DMS 273 (cell line): ENCODE measurements at regions not wholly inside any gene's neighbourhood (a gene's known extent, or its start where the extent isn't known, plus 50 kb on each side); places are given as distances from the start of the nearest gene placed in this dataset.
"Not testable (repeated sequence)": the region's sequence is repeated elsewhere in the genome, so short reads cannot be mapped to it uniquely, and the experiment has no call there.

ENCODE experiments used
- DNase-seq: peaks from one replicate; lab custom pipeline; 2025; ENCODE audit not compliant: unreplicated experiment; lab: John Stamatoyannopoulos, UW

DNA sequence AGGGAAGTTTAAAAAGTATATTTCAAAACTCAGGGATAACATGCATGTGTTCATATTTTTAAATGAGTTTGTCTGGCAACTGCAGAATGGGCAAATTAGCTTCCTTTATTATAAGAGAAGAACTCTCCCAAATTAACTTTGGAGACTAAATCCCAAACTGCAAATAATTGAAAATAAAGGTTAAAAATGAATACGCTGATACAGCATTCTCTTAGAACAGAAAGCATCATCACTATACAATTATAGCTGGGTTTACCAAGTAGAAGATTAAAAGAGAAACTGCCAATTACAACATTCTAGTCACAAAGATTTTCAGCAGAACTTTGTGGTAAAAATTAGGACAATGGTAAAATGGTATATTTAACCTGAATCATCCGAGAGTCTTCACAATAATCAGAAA is 73.3 kb downstream of the OLFM4 start:
- no peak for DNase-seq

DNA sequence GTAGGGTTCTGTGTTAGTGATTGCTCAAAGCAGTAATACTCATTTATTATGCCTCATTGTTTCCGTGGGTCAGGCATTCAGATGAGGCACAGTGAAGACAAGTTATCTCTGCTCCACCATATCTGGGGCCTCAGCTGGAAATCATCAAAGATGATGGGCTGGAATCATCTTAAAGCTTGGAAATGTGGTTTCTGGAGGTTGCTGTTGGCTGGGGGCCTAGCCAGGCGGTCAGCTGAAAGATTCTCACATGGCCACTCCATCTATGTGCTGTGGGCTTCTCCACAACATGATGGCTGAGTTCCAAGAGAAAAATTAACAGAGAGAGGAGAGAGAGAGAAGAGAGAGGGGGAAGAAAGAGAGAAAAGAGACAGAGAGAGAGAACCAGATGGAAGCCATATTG is 75.5 kb downstream of the OLFM4 start:
- no peak for DNase-seq

GRCh38 chr13:53105477-53105876 is 76.9 kb downstream of the OLFM4 start:
- DNase-seq = no peak

GRCh38 chr13:53105890-53106289 is 77.3 kb downstream of the OLFM4 start:
- DNase-seq = no peak

DNA sequence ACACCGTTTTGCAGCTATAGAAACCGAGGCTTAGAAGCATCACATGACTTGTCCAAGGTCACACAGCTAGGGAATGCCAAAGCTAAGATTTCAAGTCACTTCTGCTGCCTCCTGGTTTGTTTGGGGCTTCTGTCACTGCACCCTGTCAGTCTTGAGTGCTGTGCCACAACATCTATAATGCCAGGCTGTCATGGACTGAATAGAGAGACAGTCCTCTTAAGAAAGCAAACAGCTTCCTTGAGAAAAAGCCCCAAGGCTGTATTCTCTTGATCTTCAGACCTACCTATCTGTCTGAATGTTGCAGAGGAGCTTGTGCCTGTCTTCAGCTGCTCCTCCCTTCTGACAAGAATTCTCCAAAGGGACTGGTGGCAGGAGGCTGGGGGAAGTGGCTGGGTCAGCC is 81.6 kb downstream of the OLFM4 start:
- DNase-seq = no peak

DNA sequence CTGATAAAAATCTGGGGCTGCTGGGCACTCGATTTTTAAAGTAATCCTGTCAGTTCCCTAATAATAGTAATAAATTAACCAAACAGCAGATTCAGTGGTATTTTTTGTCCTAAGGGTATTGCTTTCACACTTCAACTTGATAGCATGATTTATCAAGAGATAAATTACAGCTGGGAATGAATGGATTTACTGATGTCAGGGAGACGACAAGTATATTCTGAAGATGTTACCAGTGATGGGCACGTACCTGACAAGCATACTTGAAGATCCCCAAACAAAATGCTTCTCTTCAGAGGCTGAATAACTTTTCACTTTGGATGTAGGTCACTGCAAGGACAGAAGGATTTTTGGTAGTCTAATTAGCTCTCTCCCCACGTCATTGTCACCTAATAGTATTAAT is 82.0 kb downstream of the OLFM4 start:
- DNase-seq = no peak

DNA sequence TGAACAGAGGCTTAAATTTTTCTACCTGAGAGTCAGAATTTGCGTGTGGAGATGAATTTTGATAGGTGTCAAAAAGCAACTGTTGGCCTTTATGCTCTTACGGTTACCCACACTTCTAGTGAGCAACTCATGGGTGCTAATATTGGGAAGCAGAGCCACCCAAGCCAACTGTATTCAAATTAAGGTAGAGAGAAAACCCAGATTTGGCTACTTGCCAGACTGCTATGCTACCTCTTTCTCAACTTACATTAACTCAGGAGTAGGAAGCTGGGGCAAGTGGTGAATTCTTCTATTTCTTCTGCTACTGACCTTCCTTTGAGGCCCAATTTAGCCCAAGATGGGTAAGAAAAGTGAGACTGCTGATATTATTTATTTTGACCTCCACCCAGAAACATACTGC is 83.9 kb downstream of the OLFM4 start:
- peak; percentile 39 for DNase-seq

DNA sequence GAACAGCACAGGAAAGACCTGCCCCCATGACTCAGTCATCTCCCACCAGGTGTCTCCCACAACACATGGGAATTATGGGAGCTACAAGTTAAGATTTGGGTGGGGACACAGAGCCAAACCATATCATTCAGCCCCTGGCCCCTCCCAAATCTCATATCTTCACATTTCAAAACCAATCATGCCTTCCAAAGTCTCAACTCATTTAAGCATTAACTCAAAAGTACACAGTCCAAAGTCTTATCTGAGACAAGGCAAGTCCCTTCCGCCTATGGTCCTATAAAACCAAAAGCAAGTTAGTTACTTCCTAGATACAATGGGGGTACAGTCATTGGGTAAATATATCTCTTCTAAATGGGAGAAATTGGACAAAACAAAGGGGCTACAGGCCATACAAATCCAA is 88.4 kb downstream of the OLFM4 start:
- not testable (repeated sequence) for DNase-seq

DNA sequence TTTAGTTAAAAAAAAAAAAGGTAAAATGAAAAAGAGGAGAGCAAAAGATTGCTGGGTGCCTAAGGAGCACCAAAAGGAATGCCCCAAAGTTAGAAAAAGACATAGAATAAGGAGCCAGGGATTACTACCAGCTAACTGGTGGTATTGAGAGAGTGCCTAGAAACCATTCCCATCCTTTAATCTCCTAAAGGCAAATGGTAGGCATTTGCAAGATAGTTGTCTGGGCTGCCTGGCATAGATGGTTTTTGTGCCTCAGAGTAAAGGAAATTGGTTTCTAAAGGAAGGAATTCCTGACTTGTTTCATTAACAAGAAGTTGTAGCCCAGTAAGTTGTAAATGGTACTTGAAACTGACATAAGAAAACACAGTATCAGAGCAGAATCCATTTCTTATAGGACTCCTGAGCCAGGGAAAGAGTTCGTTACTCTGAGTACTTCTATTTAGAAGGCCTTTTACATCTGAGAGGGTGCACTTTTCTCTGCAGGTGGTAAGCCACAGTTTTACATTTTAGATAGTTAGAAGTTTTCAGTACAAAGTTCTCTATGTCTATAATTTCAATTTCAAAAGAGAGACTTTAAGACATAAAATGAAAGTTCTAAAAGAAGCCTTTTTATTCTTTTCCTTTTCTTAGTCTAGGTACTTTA is 92.6 kb downstream of the OLFM4 start:
- DNase-seq = no peak

- DNase-seq = no peak
These were observed 93.3 kb downstream of the OLFM4 start for GRCh38 chr13:53121919-53122318.

DNA sequence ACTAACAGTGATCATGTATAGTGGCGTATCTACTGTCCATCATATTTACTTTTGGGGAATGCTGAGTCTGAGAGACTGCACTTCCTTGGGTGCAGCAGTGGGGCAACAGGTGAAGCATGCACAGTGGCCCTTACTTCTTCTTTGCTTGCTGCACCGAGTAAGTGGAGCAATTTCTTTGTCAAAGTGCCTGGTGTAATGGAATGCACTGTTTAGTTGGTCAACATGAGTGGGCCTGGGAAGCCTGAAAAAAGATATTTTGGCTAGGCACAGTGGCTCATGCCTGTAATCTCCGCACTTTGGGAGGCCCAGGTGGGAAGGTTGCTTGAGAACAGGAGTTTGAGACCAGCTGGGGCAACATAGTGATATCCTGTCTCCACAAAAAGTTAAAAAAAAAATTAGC is 94.9 kb downstream of the OLFM4 start:
- DNase-seq = no peak

- peak; percentile 20 for DNase-seq
These were observed 96.0 kb downstream of the OLFM4 start for GRCh38 chr13:53124623-53125022.

- DNase-seq = no peak
These were observed 98.2 kb downstream of the OLFM4 start for GRCh38 chr13:53126841-53127245.

- DNase-seq = no peak
These were observed 98.8 kb downstream of the OLFM4 start for GRCh38 chr13:53127373-53127772.

GRCh38 chr13:53129864-53130393 is 101.3 kb downstream of the OLFM4 start:
- no peak for DNase-seq

- peak; percentile 69 for DNase-seq
These were observed 102.7 kb downstream of the OLFM4 start for GRCh38 chr13:53131361-53131760.

- no peak for DNase-seq
These were observed 106.7 kb downstream of the OLFM4 start for GRCh38 chr13:53135301-53135700.

DNA sequence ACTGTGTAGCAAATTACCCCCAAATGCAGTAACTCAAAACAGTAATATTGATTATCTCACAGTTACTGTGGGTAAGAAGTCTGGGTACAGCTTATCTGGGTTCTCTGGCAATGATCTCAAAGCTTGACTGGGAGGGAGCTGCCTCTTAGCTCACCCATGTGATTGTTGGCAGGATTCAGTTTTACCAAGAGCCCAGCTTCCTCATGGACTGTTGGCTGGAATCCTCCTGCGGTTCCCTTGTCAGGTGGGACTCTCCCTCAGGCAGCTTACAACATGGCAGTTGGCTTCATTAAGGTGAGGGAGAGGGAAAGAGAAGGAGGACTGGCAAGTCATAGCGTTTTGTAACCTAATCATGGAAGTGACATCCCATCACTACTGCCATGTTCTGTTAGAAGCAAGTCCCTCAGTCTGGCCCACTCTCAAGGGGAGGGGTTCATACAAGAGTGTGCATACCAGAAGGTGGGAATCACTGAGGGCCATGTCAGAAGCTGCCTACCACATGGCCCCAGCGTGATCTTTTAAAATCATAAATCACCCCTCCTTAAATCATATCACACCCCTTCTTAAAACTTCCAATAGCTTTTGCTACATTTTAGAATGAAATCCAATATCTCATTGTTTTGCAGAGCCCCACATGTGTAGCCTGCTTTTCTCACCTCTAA is 108.1 kb downstream of the OLFM4 start:
- peak; percentile 18 for DNase-seq

DNA sequence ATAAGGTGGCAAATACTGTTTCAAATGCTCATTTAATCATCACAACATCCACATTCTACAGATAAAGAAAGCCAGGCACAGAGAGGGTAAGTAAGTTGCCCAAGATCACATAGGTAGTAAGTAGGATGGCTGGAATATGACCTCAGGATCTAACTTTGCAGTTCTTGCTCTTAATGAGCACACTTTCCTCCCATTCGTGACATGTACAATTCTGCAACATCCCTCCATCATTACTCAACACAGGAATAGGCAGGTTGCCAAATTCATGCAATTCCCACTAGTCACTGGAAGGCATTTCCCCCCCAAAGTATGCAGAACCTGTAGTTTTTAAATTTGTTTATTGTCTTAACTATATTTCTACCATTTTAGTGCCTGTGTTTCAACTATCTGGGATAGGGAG is 109.2 kb downstream of the OLFM4 start:
- DNase-seq = peak; percentile 57

DNA sequence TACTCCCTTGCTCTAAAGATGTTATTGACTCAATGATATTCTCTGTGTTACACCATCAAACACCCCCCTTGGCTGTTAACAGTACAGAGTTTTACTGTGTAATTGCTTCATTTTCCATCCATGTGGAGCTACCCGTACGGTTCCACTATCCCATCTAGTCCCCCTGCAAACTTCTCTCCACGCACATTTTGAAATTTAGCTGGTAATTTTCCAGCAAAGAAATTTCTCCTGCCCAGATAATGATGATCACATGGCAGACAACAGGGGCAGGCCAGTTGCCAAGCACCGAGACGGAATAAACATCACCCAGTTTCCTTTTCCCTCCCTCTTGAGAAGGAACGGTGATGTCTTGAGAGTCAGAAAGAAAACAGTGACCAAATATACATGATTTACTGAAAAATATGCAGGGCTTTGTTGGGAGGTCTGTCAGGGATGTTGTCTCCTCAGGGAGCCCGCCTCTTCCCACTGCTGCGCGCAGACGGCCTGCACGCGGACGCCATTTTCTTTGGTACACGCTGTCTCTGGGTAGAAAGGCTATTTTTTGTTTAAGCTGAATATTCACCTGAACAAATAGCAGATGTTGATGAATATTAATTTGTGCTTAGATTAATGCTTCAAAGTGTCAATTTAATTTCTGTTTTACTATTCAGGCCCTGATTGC is 109.9 kb downstream of the OLFM4 start:
- DNase-seq = peak; percentile 52

GRCh38 chr13:53141336-53141735 is 112.7 kb downstream of the OLFM4 start:
- peak; percentile 14 for DNase-seq

- DNase-seq = no peak
These were observed 113.7 kb downstream of the OLFM4 start for GRCh38 chr13:53142306-53142705.
